ENCODE measurements at regions not wholly inside any gene's neighbourhood (a gene's known extent, or its start where the extent isn't known, plus 50 kb on each side); places are given as distances from the start of the nearest gene placed in this dataset.

DNA sequence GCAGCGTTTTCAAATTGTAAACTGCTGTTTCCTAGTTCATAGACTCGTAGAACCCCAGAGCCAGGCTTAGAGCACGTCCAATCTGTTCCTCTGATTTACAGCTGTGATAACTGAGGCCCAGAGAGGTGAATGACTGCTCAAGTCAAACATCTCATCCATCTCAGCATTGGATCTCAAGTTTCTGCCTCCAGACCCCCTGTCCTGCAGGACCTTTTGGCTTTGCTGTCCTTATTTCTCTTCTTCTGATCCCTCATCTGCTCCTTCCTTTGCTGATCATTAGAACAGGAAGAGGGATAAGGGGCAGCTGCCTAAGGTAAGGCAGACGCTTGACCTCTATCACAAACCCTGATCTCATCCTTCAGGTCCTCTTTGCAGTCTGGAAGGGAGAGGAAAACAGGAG is 58.5 kb upstream of the CREB1 start:
- TF ChIP-seq, protein P1, sequence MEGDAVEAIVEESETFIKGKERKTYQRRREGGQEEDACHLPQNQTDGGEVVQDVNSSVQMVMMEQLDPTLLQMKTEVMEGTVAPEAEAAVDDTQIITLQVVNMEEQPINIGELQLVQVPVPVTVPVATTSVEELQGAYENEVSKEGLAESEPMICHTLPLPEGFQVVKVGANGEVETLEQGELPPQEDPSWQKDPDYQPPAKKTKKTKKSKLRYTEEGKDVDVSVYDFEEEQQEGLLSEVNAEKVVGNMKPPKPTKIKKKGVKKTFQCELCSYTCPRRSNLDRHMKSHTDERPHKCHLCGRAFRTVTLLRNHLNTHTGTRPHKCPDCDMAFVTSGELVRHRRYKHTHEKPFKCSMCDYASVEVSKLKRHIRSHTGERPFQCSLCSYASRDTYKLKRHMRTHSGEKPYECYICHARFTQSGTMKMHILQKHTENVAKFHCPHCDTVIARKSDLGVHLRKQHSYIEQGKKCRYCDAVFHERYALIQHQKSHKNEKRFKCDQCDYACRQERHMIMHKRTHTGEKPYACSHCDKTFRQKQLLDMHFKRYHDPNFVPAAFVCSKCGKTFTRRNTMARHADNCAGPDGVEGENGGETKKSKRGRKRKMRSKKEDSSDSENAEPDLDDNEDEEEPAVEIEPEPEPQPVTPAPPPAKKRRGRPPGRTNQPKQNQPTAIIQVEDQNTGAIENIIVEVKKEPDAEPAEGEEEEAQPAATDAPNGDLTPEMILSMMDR (IDR thresholded peaks at IDR 0.05 in 2 of 3, conservative IDR thresholded peaks at IDR 0.05 in 1 of 3; ENCODE audit: control insufficient read depth in 2 of 3, extremely low read depth in 1 of 3, insufficient read depth in 1 of 3, low read depth in 3 of 3, low read length in 3 of 3): no peak
- TF ChIP-seq TARDBP (IDR thresholded peaks at IDR 0.05; ENCODE audit: borderline replicate concordance): no peak
- no peak for TF ChIP-seq POLR2A (IDR thresholded peaks at IDR 0.05; ENCODE audit: low read depth, low read length)
- TF ChIP-seq ASH2L (IDR thresholded peaks at IDR 0.05; ENCODE audit: borderline replicate concordance, low read depth): no peak

All from GM12878 (cell line).